Lower lobe of right lung (tissue), 2 donors: ENCODE measurements at regions not wholly inside any gene's neighbourhood (a gene's known extent, or its start where the extent isn't known, plus 50 kb on each side); places are given as distances from the start of the nearest gene placed in this dataset.

Source experiments
- ATAC-seq, 2 donors: fragments of 200-7000 bp; cut with Tn5 transposase; one replicate each; pipeline ENCODE4 v1.9.1; 2020 to 2022; ENCODE audit warnings: mild to moderate bottlenecking in 2 of 2, moderate library complexity in 2 of 2
- DNase-seq: peaks from one replicate; pipeline ENCODE4 v3.0.0-alpha.2; 2020
- H3K27ac ChIP-seq: fragments of 200-600 bp; one replicate; pipeline ENCODE4 v1.8.0; 2022
- H3K27me3 ChIP-seq: fragments of 200-600 bp; one replicate; pipeline ENCODE4 v1.8.0; 2022; ENCODE audit warnings: low read depth
- H3K36me3 ChIP-seq: fragments of 200-600 bp; one replicate; pipeline ENCODE4 v1.8.0; 2022; ENCODE audit warnings: mild to moderate bottlenecking
- H3K4me1 ChIP-seq: fragments of 200-600 bp; one replicate; pipeline ENCODE4 v1.8.0; 2022
- H3K4me3 ChIP-seq: fragments of 200-600 bp; one replicate; pipeline ENCODE4 v1.8.0; 2022; ENCODE audit warnings: mild to moderate bottlenecking
- H3K9me3 ChIP-seq: fragments of 200-600 bp; one replicate; pipeline ENCODE4 v1.8.0; 2022
- intact Hi-C: fragments of 100-400 bp; cut with DNase I; formaldehyde crosslinking; loops from one replicate; pipeline ENCODE4 v1.11.0; 2022
- TF ChIP-seq, protein P1 (sequence below): fragments of 200-600 bp; IDR thresholded peaks from one replicate; pipeline ENCODE4 v1.8.0; 2022; ENCODE audit warnings: antibody characterized with exemption, mild to moderate bottlenecking
- donor health status: DM: no; HTN: yes; CAD: no; lungs with severe emphysema.

DNA sequence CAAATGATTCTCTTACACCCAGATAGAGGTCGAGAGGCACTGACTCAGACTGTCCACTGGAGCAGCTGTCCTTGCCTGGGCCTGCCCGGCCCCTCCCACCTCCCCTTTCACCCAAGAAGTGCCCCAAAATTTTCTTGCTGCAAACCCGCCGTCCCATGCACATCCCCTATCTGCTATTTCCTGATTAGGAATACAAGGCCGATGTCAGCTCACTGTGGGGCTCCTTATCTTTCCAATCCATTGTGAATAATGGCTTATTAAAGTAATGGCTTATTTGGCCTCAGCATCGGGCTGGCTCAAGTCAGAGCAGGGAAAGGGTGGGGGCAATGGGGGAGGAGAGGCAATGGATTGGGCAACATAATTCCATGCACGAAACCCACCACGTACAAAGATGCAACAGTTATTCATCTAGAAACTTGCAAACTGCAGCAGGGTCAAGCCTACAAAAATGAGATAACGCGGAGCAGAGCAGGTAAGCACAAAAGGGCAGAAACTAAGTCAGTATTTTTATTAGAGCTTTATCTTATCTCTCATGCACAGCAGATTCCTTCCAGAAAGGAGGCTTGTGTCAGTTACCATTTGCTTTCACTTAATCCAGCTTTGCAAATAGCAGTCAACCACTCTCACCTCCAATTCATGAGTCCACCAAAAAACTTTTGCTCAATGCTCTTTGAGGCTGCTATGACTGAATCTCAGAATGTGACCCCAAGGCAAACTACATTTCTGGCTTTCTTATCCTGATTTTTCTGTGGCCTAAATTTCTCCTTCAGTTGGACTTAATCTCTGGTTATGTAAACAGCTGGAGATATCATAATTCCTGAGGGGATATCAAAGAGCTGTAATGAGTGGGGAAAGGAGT, 138.2 kb upstream of the OSMR start:
- intact Hi-C loops, result no loop called here
- Histone ChIP-seq H3K4me3 (no peak overlapping the region), H3K27me3 (no peaks in the 10 kb centered on the region), H3K9me3 (no peaks in the 10 kb centered on the region), H3K4me1 (peaks cover 5% of the 10 kb centered on the region), H3K27ac (no peak overlapping the region), H3K36me3 (no peaks in the 10 kb centered on the region)
- ATAC-seq (no peak), DNase-seq (no peak)
- TF ChIP-seq, protein P1, sequence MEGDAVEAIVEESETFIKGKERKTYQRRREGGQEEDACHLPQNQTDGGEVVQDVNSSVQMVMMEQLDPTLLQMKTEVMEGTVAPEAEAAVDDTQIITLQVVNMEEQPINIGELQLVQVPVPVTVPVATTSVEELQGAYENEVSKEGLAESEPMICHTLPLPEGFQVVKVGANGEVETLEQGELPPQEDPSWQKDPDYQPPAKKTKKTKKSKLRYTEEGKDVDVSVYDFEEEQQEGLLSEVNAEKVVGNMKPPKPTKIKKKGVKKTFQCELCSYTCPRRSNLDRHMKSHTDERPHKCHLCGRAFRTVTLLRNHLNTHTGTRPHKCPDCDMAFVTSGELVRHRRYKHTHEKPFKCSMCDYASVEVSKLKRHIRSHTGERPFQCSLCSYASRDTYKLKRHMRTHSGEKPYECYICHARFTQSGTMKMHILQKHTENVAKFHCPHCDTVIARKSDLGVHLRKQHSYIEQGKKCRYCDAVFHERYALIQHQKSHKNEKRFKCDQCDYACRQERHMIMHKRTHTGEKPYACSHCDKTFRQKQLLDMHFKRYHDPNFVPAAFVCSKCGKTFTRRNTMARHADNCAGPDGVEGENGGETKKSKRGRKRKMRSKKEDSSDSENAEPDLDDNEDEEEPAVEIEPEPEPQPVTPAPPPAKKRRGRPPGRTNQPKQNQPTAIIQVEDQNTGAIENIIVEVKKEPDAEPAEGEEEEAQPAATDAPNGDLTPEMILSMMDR, result no peak

DNA sequence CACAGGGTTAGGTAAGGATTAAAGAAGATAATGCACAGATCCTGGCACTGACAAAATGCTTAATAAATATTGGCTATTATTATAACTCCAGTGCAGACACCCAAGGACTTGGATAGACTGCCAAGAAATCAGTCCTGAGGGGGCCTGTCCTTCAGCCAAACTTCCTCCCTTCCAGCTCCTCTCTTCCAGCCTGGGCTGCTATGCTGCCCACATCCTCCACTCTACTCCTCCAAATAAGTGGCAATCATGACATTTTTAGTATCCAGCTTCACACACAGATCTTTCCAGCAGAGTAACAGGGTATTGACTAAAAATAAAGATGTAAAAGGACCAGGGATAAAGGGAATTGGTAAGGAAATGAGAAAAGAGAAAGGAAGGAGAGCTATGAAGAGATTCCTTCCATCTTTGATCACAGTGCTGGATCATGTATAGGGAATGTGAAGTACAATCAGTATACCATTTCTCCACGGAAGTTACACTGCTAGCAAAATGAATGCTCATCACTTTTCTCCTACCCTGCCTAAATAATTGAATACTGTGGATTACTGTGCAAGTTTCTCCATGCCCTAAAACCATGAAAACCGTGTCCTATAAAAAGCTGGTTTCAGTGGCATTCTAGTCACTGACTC, 136.0 kb upstream of the OSMR start:
- intact Hi-C loops, result no loop called here
- no peak overlapping the region for H3K27ac ChIP-seq
- ATAC-seq (no peak), DNase-seq (no peak)
- H3K4me1 ChIP-seq, result peaks cover 5% of the 10 kb centered on the region
- no peaks in the 10 kb centered on the region for H3K36me3 ChIP-seq
- no peaks in the 10 kb centered on the region for H3K27me3 ChIP-seq
- TF ChIP-seq, protein P1, result no peak
- H3K9me3 ChIP-seq, result no peaks in the 10 kb centered on the region
- no peak overlapping the region for H3K4me3 ChIP-seq

DNA sequence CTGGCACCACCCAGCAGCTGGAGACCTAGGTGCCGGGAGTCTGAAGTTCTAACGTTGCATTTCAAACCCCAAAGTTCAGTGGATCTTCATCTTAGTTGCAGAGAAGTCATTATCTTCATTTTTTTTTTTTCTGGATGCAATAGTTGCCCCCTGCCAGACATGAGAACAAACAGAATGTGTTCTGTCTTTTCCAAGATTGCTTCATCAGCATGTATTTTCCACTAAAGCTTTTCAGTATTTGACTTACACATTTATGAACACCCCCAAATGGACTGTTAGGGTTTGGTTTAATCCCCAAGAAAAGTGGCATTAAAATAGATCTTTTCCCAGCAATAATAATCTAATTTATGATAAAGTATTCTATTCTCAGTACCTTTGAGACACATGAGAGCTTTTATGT, 135.2 kb upstream of the OSMR start:
- Histone ChIP-seq H3K9me3 (no peaks in the 10 kb centered on the region), H3K4me3 (no peak overlapping the region), H3K27ac (no peak overlapping the region), H3K36me3 (no peaks in the 10 kb centered on the region), H3K27me3 (no peaks in the 10 kb centered on the region), H3K4me1 (peaks cover 5% of the 10 kb centered on the region)
- intact Hi-C loops, result no loop called here
- DNase-seq (no peak), ATAC-seq (no peak)
- TF ChIP-seq, protein P1, result no peak

DNA sequence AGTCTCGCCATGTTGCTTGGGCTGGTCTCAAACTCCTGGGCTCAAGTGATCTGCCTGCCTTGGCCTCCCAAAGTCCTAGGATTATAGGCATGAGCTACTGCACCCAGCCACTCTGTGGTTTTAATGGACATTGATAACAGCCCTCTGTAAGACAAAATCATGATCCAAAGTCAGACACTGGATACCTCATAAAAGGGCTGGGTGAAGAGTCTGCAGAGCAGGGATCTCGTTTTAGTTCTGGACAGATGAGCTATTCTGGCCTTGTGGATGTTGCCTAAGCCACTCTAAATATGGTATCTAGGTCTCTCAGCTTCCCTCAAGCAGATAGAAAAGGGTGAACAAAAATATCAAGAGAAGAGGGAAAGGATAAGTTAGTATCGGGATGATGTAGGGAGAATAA, 133.4 kb upstream of the OSMR start:
- TF ChIP-seq, protein P1, result no peak
- no peaks in the 10 kb centered on the region for H3K36me3 ChIP-seq
- intact Hi-C loops, result no loop called here
- H3K27ac ChIP-seq, result no peak overlapping the region
- peaks cover 2% of the 10 kb centered on the region for H3K4me1 ChIP-seq
- no peak overlapping the region for H3K4me3 ChIP-seq
- H3K9me3 ChIP-seq, result no peaks in the 10 kb centered on the region
- ATAC-seq (no peak), DNase-seq (no peak)
- H3K27me3 ChIP-seq, result no peaks in the 10 kb centered on the region

DNA sequence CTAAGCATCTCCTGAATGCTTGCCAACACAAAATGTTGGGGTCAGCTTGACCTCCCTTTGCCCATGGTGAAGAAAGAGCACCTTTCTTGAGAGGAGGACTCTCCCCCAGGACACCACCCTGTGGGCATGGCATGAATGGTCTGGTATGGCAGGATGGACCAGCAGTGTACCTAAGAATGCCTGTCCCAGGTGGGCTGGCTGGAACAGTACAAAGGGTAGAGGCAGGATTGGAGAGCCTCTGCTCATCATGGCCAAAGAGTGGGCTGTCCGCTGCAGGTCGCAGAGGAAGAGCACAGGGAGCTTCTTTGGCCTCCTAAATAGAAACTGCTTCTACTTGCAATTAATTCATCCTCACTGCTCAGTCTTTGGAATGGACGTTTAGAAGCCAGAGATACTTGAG, 131.6 kb upstream of the OSMR start:
- Histone ChIP-seq H3K4me1 (no peaks in the 10 kb centered on the region), H3K4me3 (no peak overlapping the region), H3K9me3 (no peaks in the 10 kb centered on the region), H3K27ac (no peak overlapping the region), H3K27me3 (no peaks in the 10 kb centered on the region), H3K36me3 (no peaks in the 10 kb centered on the region)
- TF ChIP-seq, protein P1, result no peak
- peak in 1 of 2 donors; percentile 30 for ATAC-seq
- intact Hi-C loops, result no loop called here
- DNase-seq, result no peak
